HG02938 (cell line): ENCODE measurements at regions not wholly inside any gene's neighbourhood (a gene's known extent, or its start where the extent isn't known, plus 50 kb on each side); places are given as distances from the start of the nearest gene placed in this dataset.

Experiments
- ATAC-seq: cut with Tn5 transposase; IDR thresholded peaks from one replicate; pipeline ENCODE4 v1.9.1; 2021; ENCODE audit warnings: mild to moderate bottlenecking, moderate library complexity; ENCODE audit not compliant: unreplicated experiment

- ATAC-seq = no peak
Measured at GRCh38 chr2:241924069-241924908, 54.8 kb downstream of the RTP5 start.

GRCh38 chr2:241924909-241925250, 55.4 kb downstream of the RTP5 start:
- ATAC-seq = no peak

- no peak for ATAC-seq
Measured at GRCh38 chr2:241925277-241925676, 55.7 kb downstream of the RTP5 start.

- ATAC-seq = no peak
Measured at GRCh38 chr2:241925821-241926441, 56.4 kb downstream of the RTP5 start.

GRCh38 chr2:241926541-241927311, 57.2 kb downstream of the RTP5 start:
- ATAC-seq = no peak

- ATAC-seq = no peak
Measured at GRCh38 chr2:241929551-241930490, 60.3 kb downstream of the RTP5 start.

GRCh38 chr2:241931084-241931975, 61.8 kb downstream of the RTP5 start:
- ATAC-seq = no peak

- ATAC-seq = no peak
Measured at GRCh38 chr2:241931976-241932898, 62.7 kb downstream of the RTP5 start.

- no peak for ATAC-seq
Measured at GRCh38 chr2:241932899-241933178, 63.3 kb downstream of the RTP5 start.

GRCh38 chr2:241933179-241933911, 63.8 kb downstream of the RTP5 start:
- no peak for ATAC-seq

GRCh38 chr2:241935314-241935713, 65.8 kb downstream of the RTP5 start:
- no peak for ATAC-seq

- ATAC-seq = no peak
Measured at GRCh38 chr2:241935774-241936173, 66.2 kb downstream of the RTP5 start.

- ATAC-seq = no peak
Measured at GRCh38 chr2:241936457-241937133, 67.1 kb downstream of the RTP5 start.

- no peak for ATAC-seq
Measured at GRCh38 chr2:241937297-241937696, 67.8 kb downstream of the RTP5 start.

GRCh38 chr2:241939541-241939940, 70.0 kb downstream of the RTP5 start:
- ATAC-seq = no peak

GRCh38 chr2:241940329-241940728, 70.8 kb downstream of the RTP5 start:
- ATAC-seq = no peak

- ATAC-seq = no peak
Measured at GRCh38 chr2:241941691-241942301, 72.3 kb downstream of the RTP5 start.
